Cardiac septum (tissue), 1 donor: ENCODE measurements at regions not wholly inside any gene's neighbourhood (a gene's known extent, or its start where the extent isn't known, plus 50 kb on each side); places are given as distances from the start of the nearest gene placed in this dataset.

Source experiments
- DNase-seq: peaks from one replicate; pipeline ENCODE4 v3.0.0-alpha.2; 2020; ENCODE audit warnings: low spot score
- intact Hi-C: fragments of 100-400 bp; cut with DNase I; formaldehyde crosslinking; loops from one replicate; pipeline ENCODE4 v1.14.0; 2022
- donor health status: DM: no; HTN: no; CAD: no.

- no peak for DNase-seq
- intact Hi-C loops, result no loop called here
Measured at GRCh38 chr4:11602606-11603340, 174.1 kb upstream of the HS3ST1 start.

GRCh38 chr4:11599064-11599463 lies 170.4 kb upstream of the HS3ST1 start:
- intact Hi-C loops, result no loop called here

GRCh38 chr4:11598591-11598990 lies 169.9 kb upstream of the HS3ST1 start:
- intact Hi-C loops, result no loop called here
- DNase-seq, result no peak

More at GRCh38 chr4:11599064-11599463, 170.4 kb upstream of the HS3ST1 start:
- no peak for DNase-seq

DNA sequence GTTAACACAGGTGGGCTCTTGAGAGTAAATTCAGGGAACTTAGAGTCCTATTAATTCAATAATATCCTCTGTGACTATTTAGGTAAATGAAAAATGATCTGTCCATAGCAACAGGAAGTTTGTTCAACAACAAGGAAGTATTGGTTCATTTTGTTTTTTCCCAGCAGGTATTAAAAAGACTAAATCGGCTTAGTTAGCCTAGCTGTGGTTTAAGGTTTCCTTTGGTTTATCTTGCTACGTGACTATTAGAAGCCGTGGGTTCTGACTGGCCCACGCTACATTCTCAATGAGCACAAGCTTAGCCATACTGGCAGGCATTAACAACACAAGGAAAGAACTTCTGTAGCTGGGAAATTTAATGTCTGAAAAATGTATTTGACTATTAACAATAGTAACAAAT lies 168.8 kb upstream of the HS3ST1 start:
- DNase-seq, result no peak
- intact Hi-C loops, result no loop called here

GRCh38 chr4:11596989-11597388 lies 168.3 kb upstream of the HS3ST1 start:
- no peak for DNase-seq
- intact Hi-C loops, result no loop called here

DNA sequence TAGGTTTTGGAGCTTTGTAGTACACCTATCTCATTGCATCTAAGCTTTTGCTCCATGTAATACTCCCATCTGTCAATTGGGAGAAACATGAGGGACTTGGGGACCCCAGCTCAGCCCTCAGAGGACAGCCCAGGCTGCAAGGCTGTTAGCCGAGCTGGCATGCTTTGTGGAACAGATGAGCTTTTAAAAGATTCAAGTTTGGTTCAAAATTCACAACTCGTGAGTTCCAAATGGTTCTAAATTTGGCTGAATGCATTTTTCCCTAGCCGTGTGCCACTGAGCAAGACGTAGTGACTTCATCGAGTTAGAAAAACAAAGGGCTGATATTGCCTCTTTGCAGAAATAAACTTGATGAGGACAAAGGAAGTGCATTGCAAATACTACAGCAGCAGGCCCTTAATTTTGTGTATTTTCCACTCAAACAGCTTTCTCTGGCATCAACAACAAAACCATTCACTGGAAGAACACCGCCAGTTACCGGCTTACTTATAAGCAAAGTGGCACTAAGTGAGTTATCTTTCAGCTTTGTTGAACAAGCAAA lies 165.0 kb upstream of the HS3ST1 start:
- DNase-seq, result no peak
- intact Hi-C loops, result no loop called here

DNA sequence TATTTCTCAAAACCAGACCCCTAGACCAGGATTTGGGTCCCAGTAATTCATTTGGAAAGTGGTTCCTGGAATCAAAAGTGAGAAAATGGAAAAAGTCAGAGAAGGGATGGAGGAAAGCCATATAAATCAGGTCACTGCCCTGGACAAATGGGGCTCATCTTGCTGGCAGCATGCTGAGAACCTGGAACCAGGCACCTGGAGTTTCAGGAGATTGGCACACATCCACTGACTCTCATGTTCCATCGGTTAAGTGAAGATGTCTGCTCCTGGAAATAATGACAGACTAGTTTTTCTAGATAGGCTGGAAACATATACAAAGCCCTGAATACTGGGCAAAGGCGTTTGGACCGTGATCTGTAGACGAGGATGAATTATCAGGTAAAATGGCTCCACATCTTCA lies 163.6 kb upstream of the HS3ST1 start:
- DNase-seq, result no peak
- intact Hi-C loops, result no loop called here

GRCh38 chr4:11590132-11590531 lies 161.4 kb upstream of the HS3ST1 start:
- intact Hi-C loops, result no loop called here
- no peak for DNase-seq

GRCh38 chr4:11589676-11590075 lies 161.0 kb upstream of the HS3ST1 start:
- DNase-seq, result no peak
- intact Hi-C loops, result no loop called here

DNA sequence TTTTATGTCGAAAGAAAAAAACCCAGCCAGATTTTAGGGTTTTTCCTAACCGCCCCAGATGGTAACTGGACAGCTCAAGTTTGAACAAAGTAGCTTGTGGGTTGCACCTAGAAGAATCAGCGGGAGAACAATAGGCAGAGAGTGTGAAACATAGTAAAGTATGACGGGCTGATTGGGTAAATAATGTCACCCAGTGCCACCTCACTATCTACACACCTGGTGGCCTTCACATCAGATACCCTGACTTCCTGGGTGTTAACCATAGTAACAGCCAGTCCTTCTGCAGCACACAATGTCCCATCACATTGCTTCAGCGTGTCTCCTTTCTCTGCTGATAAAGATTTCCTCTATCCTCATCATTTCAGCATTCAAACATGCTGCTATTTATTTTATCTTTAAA lies 159.1 kb upstream of the HS3ST1 start:
- no peak for DNase-seq
- intact Hi-C loops, result no loop called here

DNA sequence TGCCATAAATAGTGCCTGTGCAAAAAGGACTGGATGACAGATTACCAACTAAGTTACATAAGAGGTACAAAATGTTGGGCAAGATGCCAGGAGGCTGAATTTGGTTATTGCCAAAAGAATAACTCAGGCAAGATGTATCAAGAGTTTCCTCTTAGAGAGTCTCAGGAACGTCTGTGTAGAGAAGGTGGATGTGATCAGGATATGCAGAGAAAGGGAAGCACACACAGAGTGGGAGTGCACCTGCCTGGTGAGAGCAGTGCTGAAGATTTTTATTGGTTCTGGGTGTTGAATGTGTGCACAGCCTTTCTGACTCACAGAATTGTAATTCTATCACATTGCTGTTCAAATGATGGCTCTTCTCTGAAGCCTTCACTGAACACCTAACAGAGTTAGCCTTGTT lies 156.8 kb upstream of the HS3ST1 start:
- no peak for DNase-seq
- intact Hi-C loops, result no loop called here

- intact Hi-C loops, result no loop called here
- no peak for DNase-seq
Measured at GRCh38 chr4:11568511-11568910, 139.8 kb upstream of the HS3ST1 start.

DNA sequence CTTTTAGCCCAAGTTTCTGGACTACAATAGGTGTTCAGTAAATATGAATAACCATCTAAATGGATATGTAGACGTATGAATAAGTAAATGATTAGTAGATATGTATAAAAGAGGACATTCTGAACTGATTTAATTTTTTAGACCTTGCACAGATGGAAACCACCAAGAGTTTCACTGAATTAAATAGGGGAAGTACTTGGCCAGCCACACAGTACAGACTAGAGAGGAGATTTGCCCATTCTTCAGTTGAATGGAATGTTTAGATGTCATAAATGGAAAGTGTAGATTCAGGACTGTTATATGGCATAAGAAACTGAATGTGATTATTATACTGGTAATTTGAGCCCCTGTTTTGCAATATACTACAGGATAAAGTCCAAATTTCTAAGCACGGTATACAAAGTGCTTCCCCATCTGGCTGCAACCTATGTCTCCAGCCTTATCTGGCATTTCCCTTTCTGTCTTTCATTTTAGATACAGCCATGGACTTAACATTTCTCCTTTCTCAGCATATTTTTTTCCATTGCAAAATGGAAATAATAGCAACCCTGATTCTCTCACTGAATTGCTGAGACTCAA lies 137.8 kb upstream of the HS3ST1 start:
- DNase-seq, result no peak
- intact Hi-C loops, result no loop called here

DNA sequence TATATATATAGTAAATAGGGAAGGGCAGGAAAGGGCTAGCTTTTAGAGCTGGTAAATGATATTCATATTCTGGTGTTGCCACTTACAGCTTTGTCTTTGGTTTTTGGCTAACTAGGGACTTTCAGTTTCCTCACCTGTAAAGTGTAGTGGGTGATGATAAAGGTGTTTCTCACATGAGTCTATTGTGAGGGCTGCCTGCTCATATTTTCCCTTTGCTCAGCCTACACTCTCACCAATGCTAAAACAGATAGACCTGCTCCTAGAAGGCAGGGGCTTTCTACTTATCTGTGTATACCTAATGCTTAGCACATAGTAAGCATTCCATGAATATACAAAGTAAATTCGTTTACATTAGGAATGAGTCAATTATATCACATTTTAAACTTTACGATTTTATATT lies 137.2 kb upstream of the HS3ST1 start:
- intact Hi-C loops, result no loop called here
- DNase-seq, result no peak

- intact Hi-C loops, result no loop called here
- no peak for DNase-seq
Measured at GRCh38 chr4:11565213-11565612, 136.5 kb upstream of the HS3ST1 start.

GRCh38 chr4:11564021-11564420 lies 135.3 kb upstream of the HS3ST1 start:
- DNase-seq, result no peak
- intact Hi-C loops, result no loop called here

- DNase-seq, result no peak
- intact Hi-C loops, result no loop called here
Measured at GRCh38 chr4:11549525-11549924, 120.8 kb upstream of the HS3ST1 start.

- DNase-seq, result no peak
- intact Hi-C loops, result no loop called here
Measured at GRCh38 chr4:11548597-11549082, 119.9 kb upstream of the HS3ST1 start.

DNA sequence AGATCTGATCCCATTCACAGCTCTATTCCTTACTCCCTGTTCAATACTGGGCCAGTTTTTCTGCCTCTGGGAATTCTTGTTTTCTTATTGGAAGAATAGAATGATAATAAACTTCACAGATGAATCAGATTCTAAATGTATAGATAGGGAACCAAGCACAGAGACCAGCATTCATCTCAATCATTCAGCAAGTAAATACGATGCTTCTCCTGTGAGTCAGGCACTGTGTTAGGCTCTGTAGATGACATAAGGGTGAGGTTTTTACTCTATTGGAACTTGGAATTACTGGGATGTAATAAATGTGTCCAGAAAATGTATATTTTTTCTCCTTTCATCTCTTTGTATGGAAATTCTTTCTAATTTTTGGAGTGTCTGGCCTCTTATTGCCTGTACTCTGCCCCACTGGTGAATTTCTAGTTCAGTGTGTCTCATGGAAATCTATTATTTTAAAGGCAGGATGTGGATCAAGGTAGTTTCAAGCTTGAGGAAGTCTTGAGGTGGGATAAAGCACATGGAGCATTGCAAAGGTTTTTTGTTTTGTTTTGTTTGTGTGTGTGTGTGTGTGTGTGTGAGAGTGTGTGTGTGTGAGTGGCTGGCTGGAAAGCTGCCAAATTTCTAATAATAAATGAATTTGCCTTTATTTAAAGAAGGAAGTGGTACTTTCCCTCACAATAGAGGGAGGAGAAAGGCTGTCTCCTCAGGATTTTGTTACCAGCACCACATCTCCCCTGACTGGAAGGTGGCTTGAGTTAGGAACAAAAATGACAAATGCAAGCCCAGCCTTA lies 117.9 kb upstream of the HS3ST1 start:
- DNase-seq, result no peak
- intact Hi-C loops, result no loop called here

GRCh38 chr4:11545651-11546050 lies 117.0 kb upstream of the HS3ST1 start:
- intact Hi-C loops, result no loop called here

GRCh38 chr4:11544211-11544610 lies 115.5 kb upstream of the HS3ST1 start:
- intact Hi-C loops, result no loop called here
- no peak for DNase-seq

More at GRCh38 chr4:11545651-11546050, 117.0 kb upstream of the HS3ST1 start:
- no peak for DNase-seq
